DOHH2 (cell line): ENCODE measurements at regions not wholly inside any gene's neighbourhood (a gene's known extent, or its start where the extent isn't known, plus 50 kb on each side); places are given as distances from the start of the nearest gene placed in this dataset.

Experiments
- CTCF ChIP-seq: fragments of 200-600 bp; sonication (generic); IDR thresholded peaks from one replicate; pipeline ENCODE4 v1.5.1; 2014; ENCODE audit warnings: antibody characterized with exemption, mild to moderate bottlenecking, low read depth, low read length; ENCODE audit not compliant: poor library complexity, severe bottlenecking
- EZH2phosphoT487 ChIP-seq: fragments of 200-600 bp; sonication (generic); IDR thresholded peaks from 2 replicates; pipeline ENCODE4 v1.6.1; 2017; ENCODE audit warnings: borderline replicate concordance, mild to moderate bottlenecking, antibody characterized with exemption, low read length, moderate library complexity, mixed read lengths

DNA sequence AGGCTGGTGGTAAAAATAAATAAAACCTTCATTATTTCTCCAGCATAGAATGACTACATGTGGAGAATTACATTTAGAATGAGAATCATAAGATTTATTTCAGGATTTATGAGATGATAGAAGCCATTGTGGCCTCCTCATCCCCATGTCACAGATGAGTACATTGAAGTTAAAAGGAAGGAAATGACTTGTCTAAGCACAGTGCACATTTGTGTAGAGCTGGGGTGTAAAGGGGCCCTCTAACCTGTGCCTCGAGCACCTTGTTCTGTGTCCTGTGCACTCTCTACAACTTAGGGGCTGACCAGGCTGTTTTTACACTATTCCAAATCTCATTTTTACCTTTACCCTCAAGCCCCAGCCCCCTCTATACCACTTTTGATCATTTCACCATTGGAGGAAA is 179.4 kb downstream of the RHOU start:
- no peak for TF ChIP-seq CTCF
- TF ChIP-seq EZH2phosphoT487, result no peak
